ENCODE measurements at regions not wholly inside any gene's neighbourhood (a gene's known extent, or its start where the extent isn't known, plus 50 kb on each side); places are given as distances from the start of the nearest gene placed in this dataset.

- no peak overlapping the region for H3K4me3 ChIP-seq
- H3K4me1 ChIP-seq (ENCODE audit: insufficient read depth): no peaks in the 10 kb centered on the region
- no peaks in the 10 kb centered on the region; the same call in 1 of the 2 replicates for H3K9me2 ChIP-seq (ENCODE audit: insufficient read depth)
- H3F3A ChIP-seq (replicated peaks; ENCODE audit: low read depth): no peaks in the 10 kb centered on the region
- H3K4me3 Mint-ChIP-seq: no peak overlapping the region
- no peak for DNase-seq (ENCODE audit: low spot score)
- no peak overlapping the region for H3K4me2 ChIP-seq
- no peaks in the 10 kb centered on the region for H3K79me2 ChIP-seq (replicated peaks; ENCODE audit: insufficient read depth)
- H3K27me3 ChIP-seq (ENCODE audit: insufficient read depth): no peaks in the 10 kb centered on the region
- no peak overlapping the region for H2AFZ ChIP-seq
- H4K20me1 ChIP-seq (replicated peaks; ENCODE audit: insufficient read depth): no peaks in the 10 kb centered on the region
- no peaks in the 10 kb centered on the region for H3K36me3 ChIP-seq (ENCODE audit: insufficient read depth)
- H3K36me3 Mint-ChIP-seq (ENCODE audit: low read depth): no peaks in the 10 kb centered on the region
- H3K27ac ChIP-seq (ENCODE audit: low read depth): no peak overlapping the region
- no peaks in the 10 kb centered on the region for H3K4me1 Mint-ChIP-seq
- no peak overlapping the region for H3K27ac Mint-ChIP-seq
- no peaks in the 10 kb centered on the region for H3K27me3 Mint-ChIP-seq (ENCODE audit: insufficient read depth, low read depth, poor library complexity)
- no peak for ATAC-seq
- TF ChIP-seq EZH2phosphoT487 (IDR thresholded peaks at IDR 0.05; ENCODE audit: unreplicated experiment) (no peak), ZNF114 (CRISPR knock-in tag; IDR thresholded peaks at IDR 0.05) (no peak), STAT1 (IDR thresholded peaks at IDR 0.05; ENCODE audit: unreplicated experiment) (no peak), JUNB (IDR thresholded peaks at IDR 0.05; ENCODE audit: unreplicated experiment) (no peak), POLR2AphosphoS5 (IDR thresholded peaks at IDR 0.05; ENCODE audit: low read depth) (no peak), REST (IDR thresholded peaks at IDR 0.05; ENCODE audit: unreplicated experiment) (no peak), ETS1 (IDR thresholded peaks at IDR 0.05) (no peak), CTCF (conservative IDR thresholded peaks at IDR 0.05; ENCODE audit: low read depth in 2 of 2) (no peak), ZNF331 (CRISPR knock-in tag; IDR thresholded peaks at IDR 0.05; ENCODE audit: low read depth) (no peak), ZNF462 (CRISPR knock-in tag; IDR thresholded peaks at IDR 0.05) (no peak), CREB1 (CRISPR knock-in tag; IDR thresholded peaks at IDR 0.05; ENCODE audit: low read depth) (no peak), NANOG (IDR thresholded peaks at IDR 0.05; ENCODE audit: borderline replicate concordance) (no peak), EZH2 (IDR thresholded peaks at IDR 0.05; ENCODE audit: low read depth, unreplicated experiment) (no peak)
- H3K9me3 Mint-ChIP-seq: no peaks in the 10 kb centered on the region
Measured at GRCh38 chr20:7459083-7459482, 481.2 kb downstream of the HAO1 start.

Data from GM23338 (cell line).